Testis (tissue), 2 donors: ENCODE measurements at regions not wholly inside any gene's neighbourhood (a gene's known extent, or its start where the extent isn't known, plus 50 kb on each side); places are given as distances from the start of the nearest gene placed in this dataset.
"Not testable (repeated sequence)": the region's sequence is repeated elsewhere in the genome, so short reads cannot be mapped to it uniquely, and the experiment has no call there.

Experiments
- DNase-seq: peaks from one replicate; pipeline ENCODE4 v3.0.0-alpha.2; 2019
- H3K27ac ChIP-seq, 2 donors: fragments of 200-600 bp; sonication (generic); one replicate each; pipeline ENCODE4 v1.5.1; 2019
- H3K27me3 ChIP-seq: fragments of 200-600 bp; sonication (generic); one replicate; pipeline ENCODE4 v1.5.1; 2019
- H3K36me3 ChIP-seq: fragments of 200-600 bp; sonication (generic); one replicate; pipeline ENCODE4 v1.5.1; 2017; ENCODE audit warnings: low read depth; ENCODE audit errors: missing control alignments
- H3K4me1 ChIP-seq: fragments of 200-600 bp; sonication (generic); one replicate; pipeline ENCODE4 v1.5.1; 2019
- H3K4me3 ChIP-seq, 2 donors: fragments of 200-600 bp; sonication (generic); one replicate each; pipeline ENCODE4 v1.5.1; 2017 to 2019
- H3K9me3 ChIP-seq: fragments of 200-600 bp; sonication (generic); one replicate; pipeline ENCODE4 v1.5.1; 2017
- POLR2A ChIP-seq: fragments of 450-650 bp; IDR thresholded peaks from one replicate; pipeline ENCODE4 v1.6.1; 2017; ENCODE audit warnings: antibody characterized with exemption, mild to moderate bottlenecking, moderate library complexity
- WGBS, 2 donors: methylation state at CpG; one replicate each; pipeline ENCODE4 v1.1.5; 2018; 5-methylcytosine and 5-hydroxymethylcytosine counted together
- intact Hi-C: fragments of 100-400 bp; cut with DNase I; formaldehyde crosslinking; loops from one replicate; pipeline ENCODE4 v1.15.1; 2023; ENCODE audit warnings: low total_unique reads
- TF ChIP-seq, protein P1 (sequence below), 3 experiments: fragments of 450-650 bp in 2 of 3; fragments of 200-600 bp in 1 of 3; sonication (generic) in 1 of 3; IDR thresholded peaks; one replicate each; pipeline ENCODE4 v1.5.1; 2016 to 2019; ENCODE audit warnings: antibody characterized with exemption in 3 of 3, mild to moderate bottlenecking in 2 of 3, moderate library complexity in 1 of 3

DNA sequence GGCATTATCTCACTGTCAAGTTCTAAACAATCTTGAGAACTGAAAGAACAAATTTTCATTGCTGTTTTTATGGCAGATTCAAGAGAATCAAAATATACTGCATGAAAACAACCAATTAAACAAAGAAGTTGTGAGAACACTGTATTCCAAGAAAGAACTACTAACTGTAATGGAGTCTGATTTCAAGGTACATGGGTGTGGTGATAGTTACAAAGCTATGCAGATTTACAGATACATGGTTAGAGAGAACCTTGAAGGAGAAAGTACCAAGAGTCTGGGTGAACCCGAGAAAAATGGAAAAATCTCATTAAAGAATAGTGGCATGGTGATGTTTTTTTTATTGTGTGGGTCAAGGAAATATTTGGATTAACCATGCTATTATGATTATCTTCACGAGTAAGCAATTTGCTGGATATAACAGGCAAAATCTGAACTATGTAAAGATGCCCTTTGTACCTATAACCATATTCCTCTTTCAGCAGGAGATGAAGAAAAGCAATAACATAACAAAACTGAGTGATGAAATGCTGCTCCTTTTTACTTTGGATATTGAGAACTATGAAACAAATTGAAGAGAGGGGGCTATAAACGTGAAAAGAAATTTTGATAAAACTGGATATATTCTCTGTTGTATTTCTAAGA is 100.4 kb downstream of the PLSCR2 start:
- H3K36me3 ChIP-seq: no peaks in the 10 kb centered on the region
- no peaks in the 10 kb centered on the region for H3K27me3 ChIP-seq
- TF ChIP-seq POLR2A: no peak
- TF ChIP-seq, protein P1, sequence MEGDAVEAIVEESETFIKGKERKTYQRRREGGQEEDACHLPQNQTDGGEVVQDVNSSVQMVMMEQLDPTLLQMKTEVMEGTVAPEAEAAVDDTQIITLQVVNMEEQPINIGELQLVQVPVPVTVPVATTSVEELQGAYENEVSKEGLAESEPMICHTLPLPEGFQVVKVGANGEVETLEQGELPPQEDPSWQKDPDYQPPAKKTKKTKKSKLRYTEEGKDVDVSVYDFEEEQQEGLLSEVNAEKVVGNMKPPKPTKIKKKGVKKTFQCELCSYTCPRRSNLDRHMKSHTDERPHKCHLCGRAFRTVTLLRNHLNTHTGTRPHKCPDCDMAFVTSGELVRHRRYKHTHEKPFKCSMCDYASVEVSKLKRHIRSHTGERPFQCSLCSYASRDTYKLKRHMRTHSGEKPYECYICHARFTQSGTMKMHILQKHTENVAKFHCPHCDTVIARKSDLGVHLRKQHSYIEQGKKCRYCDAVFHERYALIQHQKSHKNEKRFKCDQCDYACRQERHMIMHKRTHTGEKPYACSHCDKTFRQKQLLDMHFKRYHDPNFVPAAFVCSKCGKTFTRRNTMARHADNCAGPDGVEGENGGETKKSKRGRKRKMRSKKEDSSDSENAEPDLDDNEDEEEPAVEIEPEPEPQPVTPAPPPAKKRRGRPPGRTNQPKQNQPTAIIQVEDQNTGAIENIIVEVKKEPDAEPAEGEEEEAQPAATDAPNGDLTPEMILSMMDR (IDR thresholded peaks at IDR 0.05): no peak
- DNase-seq: no peak
- intact Hi-C loops: no loop called here
- 56 to 57% methylated on average over 3 of the region's 3 CpGs for WGBS, 2 donors
- H3K4me3 ChIP-seq: no peak overlapping the region
- H3K27ac ChIP-seq: no peak overlapping the region
- no peaks in the 10 kb centered on the region for H3K9me3 ChIP-seq
- H3K4me1 ChIP-seq: no peaks in the 10 kb centered on the region

DNA sequence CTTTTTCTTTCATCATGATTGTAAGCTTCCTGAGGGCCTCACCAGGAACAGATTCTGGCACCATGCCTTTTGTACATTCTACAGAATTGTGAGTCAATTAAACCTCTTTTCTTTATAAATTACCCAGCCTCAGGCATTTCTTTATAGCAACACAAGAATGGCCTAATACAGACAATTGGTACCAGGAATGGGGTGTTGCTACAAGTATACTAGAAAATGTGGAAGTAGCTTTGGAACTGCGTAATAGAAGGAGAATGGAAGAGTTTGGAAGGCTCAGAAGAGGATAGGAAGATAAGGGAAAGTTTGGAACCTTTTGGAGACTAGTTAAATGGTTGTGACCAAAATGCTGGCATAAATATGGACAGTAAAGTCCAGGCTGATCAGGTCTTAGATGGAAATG is 108.9 kb upstream of the PLSCR4 start:
- no peaks in the 10 kb centered on the region for H3K27me3 ChIP-seq
- H3K4me1 ChIP-seq: no peaks in the 10 kb centered on the region
- no peak overlapping the region for H3K4me3 ChIP-seq
- no peak for TF ChIP-seq POLR2A
- TF ChIP-seq, protein P1 (IDR thresholded peaks at IDR 0.05): no peak
- 89 to 96% methylated on average over 1 of the region's 1 CpG for WGBS, 2 donors
- H3K27ac ChIP-seq: no peak overlapping the region
- no peaks in the 10 kb centered on the region for H3K36me3 ChIP-seq
- intact Hi-C loops: no loop called here
- no peak for DNase-seq
- no peaks in the 10 kb centered on the region for H3K9me3 ChIP-seq

DNA sequence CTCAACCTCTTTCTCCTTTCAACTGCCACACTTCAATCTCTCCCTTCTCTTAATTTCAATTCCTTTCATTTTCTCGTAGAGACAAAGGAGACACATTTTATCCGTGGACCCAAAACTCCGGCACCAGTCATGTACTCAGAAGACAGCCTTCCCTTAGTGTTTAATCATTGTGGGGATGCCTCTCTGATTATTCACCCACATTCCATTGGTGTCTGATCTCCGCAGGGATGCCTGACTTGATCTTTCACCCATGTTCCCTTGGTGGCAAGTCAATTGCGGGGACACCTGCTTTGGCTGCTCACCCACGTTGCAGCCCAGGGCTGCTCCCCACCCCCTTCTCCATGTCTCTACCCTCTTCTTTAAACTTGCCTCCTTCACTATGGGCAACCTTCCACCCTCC is 103.5 kb upstream of the PLSCR4 start:
- H3K4me1 ChIP-seq, H3K9me3 ChIP-seq, H3K27me3 ChIP-seq, H3K27ac ChIP-seq, DNase-seq, H3K36me3 ChIP-seq, intact Hi-C loops, H3K4me3 ChIP-seq: not testable (repeated sequence)
- 89 to 93% methylated on average over 6 of the region's 6 CpGs for WGBS, 2 donors

DNA sequence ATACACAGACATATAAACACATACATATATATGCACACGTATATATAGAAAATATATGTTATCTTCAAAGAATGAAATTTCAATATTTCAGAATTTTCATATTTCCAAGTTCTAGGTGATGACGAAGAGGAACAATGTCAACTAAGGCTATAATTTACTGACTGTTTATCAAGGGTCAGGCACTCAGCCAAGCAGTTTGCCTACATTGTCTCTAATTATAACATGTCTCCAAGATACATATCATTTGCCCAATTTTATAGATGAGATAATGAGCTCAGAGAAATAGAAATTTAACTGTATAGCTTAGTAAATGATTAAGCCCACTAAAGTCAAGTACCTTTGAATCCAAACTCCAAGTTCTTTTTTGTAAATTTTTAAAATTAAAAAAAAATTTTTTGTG is 99.9 kb upstream of the PLSCR4 start:
- 92 to 94% methylated on average over 2 of the region's 2 CpGs for WGBS, 2 donors
- Histone ChIP-seq H3K27me3 (no peaks in the 10 kb centered on the region), H3K27ac (no peak overlapping the region), H3K9me3 (no peaks in the 10 kb centered on the region), H3K36me3 (no peaks in the 10 kb centered on the region), H3K4me3 (no peak overlapping the region), H3K4me1 (no peaks in the 10 kb centered on the region)
- intact Hi-C loops: no loop called here
- TF ChIP-seq, protein P1 (IDR thresholded peaks at IDR 0.05): no peak
- TF ChIP-seq POLR2A: no peak
- DNase-seq: no peak

DNA sequence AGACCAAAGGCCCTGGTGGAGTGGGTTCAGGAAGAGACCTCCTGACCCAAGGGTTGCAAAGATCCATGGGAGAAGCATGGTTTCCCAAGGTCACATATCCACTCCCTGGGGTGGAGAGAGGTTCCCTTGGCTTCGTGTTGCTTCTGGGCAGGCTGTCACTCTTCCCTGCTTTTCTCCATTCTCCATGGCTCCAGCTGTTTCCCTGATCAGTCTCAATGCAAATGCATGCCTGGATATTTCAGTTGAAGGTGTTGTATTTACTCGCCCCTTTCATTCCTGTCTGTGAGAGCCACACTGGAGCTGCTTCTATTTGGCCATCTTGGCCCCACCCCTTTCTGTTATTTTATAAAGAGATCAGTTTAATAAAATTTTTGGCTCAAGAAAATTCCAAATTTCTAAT is 95.0 kb upstream of the PLSCR4 start:
- intact Hi-C loops: no loop called here
- WGBS, 2 donors: 55 to 70% methylated on average over 2 of the region's 2 CpGs
- no peak overlapping the region for H3K4me3 ChIP-seq
- DNase-seq: no peak
- TF ChIP-seq POLR2A: no peak
- TF ChIP-seq, protein P1 (IDR thresholded peaks at IDR 0.05): no peak
- H3K9me3 ChIP-seq: no peaks in the 10 kb centered on the region
- H3K4me1 ChIP-seq: no peaks in the 10 kb centered on the region
- no peaks in the 10 kb centered on the region for H3K27me3 ChIP-seq
- H3K27ac ChIP-seq: no peak overlapping the region
- H3K36me3 ChIP-seq: no peaks in the 10 kb centered on the region
